OCI-LY7 (cell line): ENCODE measurements at regions not wholly inside any gene's neighbourhood (a gene's known extent, or its start where the extent isn't known, plus 50 kb on each side); places are given as distances from the start of the nearest gene placed in this dataset.

Experiments
- BruUV-seq: library from RNA; stranded (reverse); fragments of 400-500 nt; replicated peaks from 2 replicates; lab custom pipeline; 2021; lab: Mats Ljungman, UMichigan
- CTCF ChIA-PET: fragments of 300-600 bp; sonication (Branson Sonifier 250); formaldehyde crosslinking; loops from one replicate; lab custom pipeline; 2022; ENCODE audit warnings: antibody characterized with exemption; ENCODE audit not compliant: unreplicated experiment; lab: Charles Lee
- POLR2A ChIA-PET: fragments of 300-600 bp; sonication (Branson Sonifier 250); formaldehyde crosslinking; loops from one replicate; lab custom pipeline; 2022; ENCODE audit warnings: antibody characterized with exemption; lab: Charles Lee
- DNase-seq: peaks from one replicate; pipeline ENCODE4 v3.0.0-alpha.2; 2015; ENCODE audit warnings: low spot score
- H2AFZ ChIP-seq: fragments of 200-600 bp; sonication (generic), shearing (Covaris generic); 2 replicates; pipeline ENCODE4 v1.6.1; 2014; ENCODE audit warnings: mild to moderate bottlenecking, antibody characterized with exemption, low read length, moderate library complexity
- H3K27ac ChIP-seq: fragments of 200-600 bp; sonication (generic); 2 replicates; pipeline ENCODE4 v1.5.1; 2014; ENCODE audit warnings: mixed run types, low read depth, mild to moderate bottlenecking, moderate library complexity, low read length, inconsistent platforms; ENCODE audit not compliant: poor library complexity, severe bottlenecking
- H3K36me3 ChIP-seq: fragments of 200-600 bp; sonication (generic); 2 replicates; pipeline ENCODE4 v1.6.1; 2014; ENCODE audit warnings: mild to moderate bottlenecking, antibody characterized with exemption, low read length, moderate library complexity, mixed read lengths; ENCODE audit not compliant: insufficient read depth
- H3K4me1 ChIP-seq: fragments of 200-600 bp; sonication (generic); 2 replicates; pipeline ENCODE4 v1.5.1; 2014; ENCODE audit warnings: mild to moderate bottlenecking, low read length; ENCODE audit not compliant: insufficient read depth, poor library complexity, severe bottlenecking
- H3K4me2 ChIP-seq: fragments of 200-600 bp; sonication (generic); 2 replicates; pipeline ENCODE4 v1.6.1; 2014; ENCODE audit warnings: mild to moderate bottlenecking, low read length
- H3K4me3 ChIP-seq: fragments of 200-600 bp; sonication (generic); 2 replicates; pipeline ENCODE4 v1.5.1; 2014; ENCODE audit warnings: mild to moderate bottlenecking, low read depth, low read length; ENCODE audit not compliant: poor library complexity, severe bottlenecking
- H3K79me2 ChIP-seq: fragments of 200-600 bp; sonication (generic); 2 replicates; pipeline ENCODE4 v1.6.1; 2016; ENCODE audit warnings: low read depth, mild to moderate bottlenecking, low read length, moderate library complexity, mixed read lengths; ENCODE audit not compliant: insufficient read depth
- H3K9me2 ChIP-seq: fragments of 200-600 bp; sonication (generic); 2 replicates; pipeline ENCODE4 v1.6.1; 2016; ENCODE audit warnings: mild to moderate bottlenecking, low read length, mixed read lengths; ENCODE audit not compliant: insufficient read depth
- H3K9me3 ChIP-seq: fragments of 200-600 bp; sonication (generic); 2 replicates; pipeline ENCODE4 v1.6.1; 2014; ENCODE audit warnings: mild to moderate bottlenecking, mixed run types, low read length, mixed read lengths
- H4K20me1 ChIP-seq: fragments of 200-600 bp; sonication (generic); 2 replicates; pipeline ENCODE4 v1.6.1; 2014; ENCODE audit warnings: mild to moderate bottlenecking, antibody characterized with exemption, low read length, moderate library complexity, mixed read lengths; ENCODE audit not compliant: insufficient read depth
- EZH2phosphoT487 ChIP-seq: fragments of 200-600 bp; sonication (generic); IDR thresholded peaks from 2 replicates; pipeline ENCODE4 v1.6.1; 2018; ENCODE audit warnings: low read depth, borderline replicate concordance, mild to moderate bottlenecking, mixed run types, antibody characterized with exemption, low read length, moderate library complexity, mixed read lengths
- intact Hi-C: fragments of 100-400 bp; cut with micrococcal nuclease; formaldehyde crosslinking; loops from one replicate; pipeline ENCODE4 v1.10.0; 2022; ENCODE audit not compliant: unreplicated experiment
- TF ChIP-seq, protein P1 (sequence below): fragments of 200-600 bp; sonication (generic); conservative IDR thresholded peaks from 2 replicates; pipeline ENCODE4 v1.5.1; 2014; ENCODE audit warnings: mild to moderate bottlenecking, antibody characterized with exemption, low read length, moderate library complexity, mixed read lengths

- CTCF ChIA-PET = no interaction called here
- intact Hi-C loops = no loop called here
- Histone ChIP-seq H3K4me3 (no peak overlapping the region), H3K79me2 (no peaks in the 10 kb centered on the region), H3K27ac (no peak overlapping the region), H3K36me3 (no peaks in the 10 kb centered on the region), H4K20me1 (no peaks in the 10 kb centered on the region), H3K9me3 (no peaks in the 10 kb centered on the region), H3K9me2 (no peaks in the 10 kb centered on the region), H3K4me1 (no peaks in the 10 kb centered on the region), H2AFZ (no peak overlapping the region), H3K4me2 (no peak overlapping the region)
- no TSS peak for BruUV-seq
- POLR2A ChIA-PET = no interaction called here
- TF ChIP-seq EZH2phosphoT487 = no peak
- TF ChIP-seq, protein P1, sequence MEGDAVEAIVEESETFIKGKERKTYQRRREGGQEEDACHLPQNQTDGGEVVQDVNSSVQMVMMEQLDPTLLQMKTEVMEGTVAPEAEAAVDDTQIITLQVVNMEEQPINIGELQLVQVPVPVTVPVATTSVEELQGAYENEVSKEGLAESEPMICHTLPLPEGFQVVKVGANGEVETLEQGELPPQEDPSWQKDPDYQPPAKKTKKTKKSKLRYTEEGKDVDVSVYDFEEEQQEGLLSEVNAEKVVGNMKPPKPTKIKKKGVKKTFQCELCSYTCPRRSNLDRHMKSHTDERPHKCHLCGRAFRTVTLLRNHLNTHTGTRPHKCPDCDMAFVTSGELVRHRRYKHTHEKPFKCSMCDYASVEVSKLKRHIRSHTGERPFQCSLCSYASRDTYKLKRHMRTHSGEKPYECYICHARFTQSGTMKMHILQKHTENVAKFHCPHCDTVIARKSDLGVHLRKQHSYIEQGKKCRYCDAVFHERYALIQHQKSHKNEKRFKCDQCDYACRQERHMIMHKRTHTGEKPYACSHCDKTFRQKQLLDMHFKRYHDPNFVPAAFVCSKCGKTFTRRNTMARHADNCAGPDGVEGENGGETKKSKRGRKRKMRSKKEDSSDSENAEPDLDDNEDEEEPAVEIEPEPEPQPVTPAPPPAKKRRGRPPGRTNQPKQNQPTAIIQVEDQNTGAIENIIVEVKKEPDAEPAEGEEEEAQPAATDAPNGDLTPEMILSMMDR = no peak
- DNase-seq = no peak
Measured at GRCh38 chr2:65960953-65961352, 474.0 kb upstream of the MEIS1 start.

GRCh38 chr2:65957886-65958285, 477.0 kb upstream of the MEIS1 start:
- ChIA-PET POLR2A (no interaction called here), CTCF (no interaction called here)
- no peaks in the 10 kb centered on the region for H3K4me1 ChIP-seq
- H2AFZ ChIP-seq = no peak overlapping the region
- TF ChIP-seq, protein P1 = no peak
- TF ChIP-seq EZH2phosphoT487 = no peak
- H3K4me3 ChIP-seq = no peak overlapping the region
- no peaks in the 10 kb centered on the region for H3K9me2 ChIP-seq
- no peak overlapping the region for H3K27ac ChIP-seq
- BruUV-seq = no TSS peak
- DNase-seq = no peak
- H3K36me3 ChIP-seq = no peaks in the 10 kb centered on the region
- intact Hi-C loops = no loop called here
- no peaks in the 10 kb centered on the region for H3K9me3 ChIP-seq
- no peaks in the 10 kb centered on the region for H4K20me1 ChIP-seq
- no peak overlapping the region for H3K4me2 ChIP-seq
- no peaks in the 10 kb centered on the region for H3K79me2 ChIP-seq

DNA sequence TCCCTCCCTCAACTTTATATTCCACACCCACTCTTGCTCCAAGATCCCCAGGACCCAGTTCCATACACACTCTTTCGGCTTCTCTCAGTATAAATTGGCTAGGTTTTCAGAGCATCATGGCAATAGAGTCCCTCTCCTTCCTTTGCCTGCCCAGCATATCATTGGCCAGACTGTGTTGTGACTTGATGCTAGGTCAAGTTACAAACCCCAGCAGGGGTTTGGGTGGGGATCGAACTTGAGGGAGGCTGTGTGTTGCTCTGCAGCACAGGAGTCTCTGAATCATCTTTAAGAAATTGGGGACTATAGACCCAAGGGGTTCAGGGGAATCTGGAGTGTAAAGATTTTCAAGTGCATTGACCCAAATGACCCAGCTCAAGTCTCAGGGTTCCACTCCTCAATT, 477.5 kb upstream of the MEIS1 start:
- TF ChIP-seq, protein P1 = no peak
- no peak for TF ChIP-seq EZH2phosphoT487
- Histone ChIP-seq H3K79me2 (no peaks in the 10 kb centered on the region), H3K9me2 (no peaks in the 10 kb centered on the region), H3K4me2 (no peak overlapping the region), H3K4me1 (no peaks in the 10 kb centered on the region), H3K27ac (no peak overlapping the region), H3K4me3 (no peak overlapping the region), H3K36me3 (no peaks in the 10 kb centered on the region), H4K20me1 (no peaks in the 10 kb centered on the region), H2AFZ (no peak overlapping the region), H3K9me3 (no peaks in the 10 kb centered on the region)
- ChIA-PET CTCF (no interaction called here), POLR2A (no interaction called here)
- BruUV-seq = no TSS peak
- intact Hi-C loops = no loop called here
- no peak for DNase-seq
